H1 (cell line): ENCODE measurements at regions not wholly inside any gene's neighbourhood (a gene's known extent, or its start where the extent isn't known, plus 50 kb on each side); places are given as distances from the start of the nearest gene placed in this dataset.

Source experiments
- CTCF ChIA-PET: fragments of 300-600 bp; sonication (Branson Sonifier 250); formaldehyde crosslinking; loops from one replicate; lab custom pipeline; 2021; ENCODE audit not compliant: partially characterized antibody; lab: Charles Lee
- POLR2A ChIA-PET: fragments of 300-600 bp; sonication (Branson Sonifier 250); formaldehyde crosslinking; loops from one replicate; lab custom pipeline; 2021; ENCODE audit warnings: inconsistent platforms; ENCODE audit not compliant: partially characterized antibody; lab: Charles Lee
- DNase-seq, 2 experiments: peaks; one replicate each; pipeline versions ENCODE4 v3.0.0 to v3.0.0-alpha.2; 2010 to 2022; ENCODE audit warnings: low spot score in 2 of 2, low read depth in 1 of 2, mixed read lengths in 1 of 2
- FAIRE-seq: peaks from 2 replicates; lab custom pipeline; 2011; peaks lifted over from hg19 to GRCh38; lab: Jason Lieb, UNC
- H2AFZ ChIP-seq: 2 replicates; pipeline ENCODE4 v1.8.1; 2012; ENCODE audit warnings: low read length, inconsistent platforms
- H2AK5ac ChIP-seq: 2 replicates; pipeline ENCODE4 v1.6.1; 2013; ENCODE audit warnings: low read depth, low read length
- H2BK120ac ChIP-seq: replicated peaks from 2 replicates; pipeline ENCODE3; 2013; ENCODE audit warnings: low read depth, low read length, inconsistent platforms
- H2BK12ac ChIP-seq: 2 replicates; pipeline ENCODE4 v1.6.1; 2013; ENCODE audit warnings: low read depth, low read length
- H2BK15ac ChIP-seq: 2 replicates; pipeline ENCODE4 v1.6.1; 2013; ENCODE audit warnings: low read length
- H2BK20ac ChIP-seq: 2 replicates; pipeline ENCODE4 v1.6.1; 2013; ENCODE audit warnings: low read length
- H2BK5ac ChIP-seq: 2 replicates; pipeline ENCODE4 v1.6.1; 2013; ENCODE audit warnings: low read depth, low read length
- H3K14ac ChIP-seq: 2 replicates; pipeline ENCODE4 v1.6.1; 2013; ENCODE audit warnings: inconsistent platforms; ENCODE audit not compliant: insufficient read length
- H3K18ac ChIP-seq: 2 replicates; pipeline ENCODE4 v1.6.1; 2013; ENCODE audit warnings: low read length; ENCODE audit errors: extremely low read depth
- H3K23ac ChIP-seq: 2 replicates; pipeline ENCODE4 v1.6.1; 2013; ENCODE audit warnings: inconsistent platforms; ENCODE audit not compliant: insufficient read length
- H3K23me2 ChIP-seq: 2 replicates; pipeline ENCODE4 v1.6.1; 2013; ENCODE audit warnings: low read depth, low read length
- H3K27ac ChIP-seq: 2 replicates; pipeline ENCODE4 v1.6.1; 2011; ENCODE audit warnings: low read depth, low read length, inconsistent platforms
- H3K27me3 ChIP-seq, 4 experiments: replicated peaks in 1 of 4; 1 replicate in 1 of 4; 2 replicates in 3 of 4; pipeline versions ENCODE4 v1.6.1 to v1.8.1; 2011 to 2013; ENCODE audit warnings: low read length in 3 of 4, mild to moderate bottlenecking in 3 of 4, inconsistent platforms in 2 of 4, mixed read lengths in 2 of 4, moderate library complexity in 1 of 4; ENCODE audit not compliant: control insufficient read depth in 3 of 4, insufficient read depth in 3 of 4; ENCODE audit errors: extremely low read depth in 1 of 4
- H3K36me3 ChIP-seq, 4 experiments: 2 replicates each; pipeline versions ENCODE4 v1.6.1 to v1.8.1; 2011 to 2013; ENCODE audit warnings: mild to moderate bottlenecking in 4 of 4, low read length in 3 of 4, moderate library complexity in 2 of 4, control low read depth in 1 of 4, inconsistent platforms in 1 of 4; ENCODE audit not compliant: insufficient read depth in 4 of 4, control insufficient read depth in 2 of 4
- H3K4ac ChIP-seq: replicated peaks from 2 replicates; pipeline ENCODE3; 2013; ENCODE audit warnings: low read length, low read depth, mixed read lengths, inconsistent platforms; ENCODE audit not compliant: insufficient read length
- H3K4me1 ChIP-seq, 4 experiments: replicated peaks in 1 of 4; 1 replicate in 1 of 4; 2 replicates in 3 of 4; pipeline versions ENCODE4 v1.6.1 to v1.8.1; 2011 to 2013; ENCODE audit warnings: low read length in 3 of 4, inconsistent platforms in 2 of 4, mixed read lengths in 1 of 4; ENCODE audit not compliant: insufficient read depth in 4 of 4, control insufficient read depth in 3 of 4
- H3K4me2 ChIP-seq, 2 experiments: 2 replicates each; pipeline versions ENCODE4 v1.6.1 to v1.8.1; 2011 to 2013; ENCODE audit warnings: low read depth in 2 of 2, low read length in 2 of 2, control low read depth in 1 of 2, inconsistent platforms in 1 of 2, mild to moderate bottlenecking in 1 of 2; ENCODE audit not compliant: insufficient read depth in 1 of 2
- H3K4me3 ChIP-seq, 4 experiments: fragments of 200-600, 300-600 bp in 1 of 4; sonication (generic), shearing (Covaris generic), sonication (Bioruptor Twin) in 1 of 4; 2 replicates each; pipeline versions ENCODE4 v1.5.1 to v1.8.1; 2011 to 2016; ENCODE audit warnings: low read length in 4 of 4, low read depth in 3 of 4, control low read depth in 2 of 4, inconsistent platforms in 2 of 4, mild to moderate bottlenecking in 2 of 4, mixed read lengths in 1 of 4, moderate library complexity in 1 of 4; ENCODE audit not compliant: insufficient read depth in 2 of 4; ENCODE audit errors: extremely low read depth in 1 of 4
- H3K56ac ChIP-seq: replicated peaks from 2 replicates; pipeline ENCODE3; 2013; ENCODE audit warnings: low read depth, mild to moderate bottlenecking, mixed read lengths, low read length, inconsistent platforms; ENCODE audit not compliant: insufficient read length
- H3K79me1 ChIP-seq: 2 replicates; pipeline ENCODE4 v1.6.1; 2013; ENCODE audit warnings: low read depth, low read length, control low read depth
- H3K79me2 ChIP-seq, 2 experiments: 2 replicates each; pipeline versions ENCODE4 v1.6.1 to v1.8.1; 2012 to 2013; ENCODE audit warnings: low read length in 2 of 2, mild to moderate bottlenecking in 2 of 2, inconsistent platforms in 1 of 2; ENCODE audit not compliant: insufficient read depth in 2 of 2, control insufficient read depth in 1 of 2
- H3K9ac ChIP-seq, 4 experiments: replicated peaks in 1 of 4; 1 replicate in 1 of 4; 2 replicates in 3 of 4; pipeline versions ENCODE4 v1.6.1 to v1.8.1; 2011 to 2013; ENCODE audit warnings: low read depth in 3 of 4, low read length in 3 of 4, control low read depth in 2 of 4, mild to moderate bottlenecking in 2 of 4, moderate library complexity in 2 of 4, inconsistent platforms in 1 of 4; ENCODE audit errors: extremely low read depth in 1 of 4
- H3K9me3 ChIP-seq, 2 experiments: 2 replicates each; pipeline versions ENCODE4 v1.6.1 to v1.8.1; 2012 to 2013; ENCODE audit warnings: mild to moderate bottlenecking in 2 of 2, moderate library complexity in 2 of 2, control low read depth in 1 of 2, inconsistent platforms in 1 of 2, low read depth in 1 of 2, low read length in 1 of 2, mixed read lengths in 1 of 2; ENCODE audit not compliant: insufficient read depth in 2 of 2
- H4K20me1 ChIP-seq, 2 experiments: replicated peaks in 1 of 2; 2 replicates each; pipeline versions ENCODE3 to v1.8.1; 2011 to 2013; ENCODE audit warnings: inconsistent platforms in 2 of 2, low read length in 2 of 2, mild to moderate bottlenecking in 1 of 2; ENCODE audit not compliant: insufficient read depth in 2 of 2, control insufficient read depth in 1 of 2
- H4K5ac ChIP-seq: 2 replicates; pipeline ENCODE4 v1.6.1; 2013; ENCODE audit warnings: low read length, low read depth, mixed read lengths, inconsistent platforms; ENCODE audit not compliant: insufficient read length
- H4K8ac ChIP-seq: 2 replicates; pipeline ENCODE4 v1.8.0; 2013; ENCODE audit warnings: mild to moderate bottlenecking, moderate library complexity, low read length, inconsistent platforms; ENCODE audit not compliant: insufficient read depth; ENCODE audit errors: extremely low read depth
- H4K91ac ChIP-seq: replicated peaks from 2 replicates; pipeline ENCODE3; 2013; ENCODE audit warnings: low read length, mixed read lengths, inconsistent platforms; ENCODE audit not compliant: insufficient read length
- ASH2L ChIP-seq: fragments of 200-600, 300-600 bp; sonication (generic); IDR thresholded peaks from one replicate; pipeline ENCODE4 v1.7.1; 2017; ENCODE audit warnings: low read length
- BCL11A ChIP-seq, 2 experiments: IDR thresholded peaks; one replicate each; pipeline ENCODE4 v1.6.1; 2011; ENCODE audit warnings: low read depth in 2 of 2, low read length in 2 of 2, mild to moderate bottlenecking in 2 of 2
- JUN ChIP-seq: IDR thresholded peaks from 2 replicates; pipeline ENCODE4 v1.6.1; 2011; ENCODE audit warnings: low read depth, mild to moderate bottlenecking, improper control_type of control experiment, low read length
- NRF1 ChIP-seq: IDR thresholded peaks from 2 replicates; pipeline ENCODE4 v1.6.1; 2011; ENCODE audit warnings: mild to moderate bottlenecking, low read depth, low read length, improper control_type of control experiment
- POU5F1 ChIP-seq: IDR thresholded peaks from 2 replicates; pipeline ENCODE4 v1.6.1; 2011; ENCODE audit warnings: low read depth, mild to moderate bottlenecking, low read length, moderate library complexity
- SP1 ChIP-seq: IDR thresholded peaks from 2 replicates; pipeline ENCODE4 v1.6.1; 2011; ENCODE audit warnings: low read depth, low read length
- SP2 ChIP-seq: IDR thresholded peaks from 2 replicates; pipeline ENCODE4 v1.6.1; 2012; ENCODE audit warnings: mild to moderate bottlenecking, low read length, inconsistent platforms
- SUZ12 ChIP-seq: fragments of 200-600 bp; sonication (generic); IDR thresholded peaks from 2 replicates; pipeline ENCODE4 v1.6.1; 2012; ENCODE audit warnings: mild to moderate bottlenecking, inconsistent platforms, low read length, moderate library complexity, mixed read lengths
- TBP ChIP-seq: IDR thresholded peaks from 2 replicates; pipeline ENCODE4 v1.6.1; 2011; ENCODE audit warnings: low read depth, low read length, improper control_type of control experiment
- WGBS, 2 experiments: shearing (Covaris generic) in 1 of 2; methylation state at CpG; one replicate each; pipeline versions ENCODE4 v1.1.6 to v1.1.7; 2013 to 2015; ENCODE audit warnings: low lambda C conversion rate in 2 of 2, mixed read lengths in 2 of 2, inconsistent platforms in 1 of 2, low coverage in 1 of 2, missing lambda C conversion rate in 1 of 2; ENCODE audit not compliant: insufficient replicate concordance in 2 of 2, insufficient coverage in 1 of 2, insufficient read length in 1 of 2; ENCODE audit errors: extremely low coverage in 1 of 2, missing lambda C conversion rate in 1 of 2; 5-methylcytosine and 5-hydroxymethylcytosine counted together

DNA sequence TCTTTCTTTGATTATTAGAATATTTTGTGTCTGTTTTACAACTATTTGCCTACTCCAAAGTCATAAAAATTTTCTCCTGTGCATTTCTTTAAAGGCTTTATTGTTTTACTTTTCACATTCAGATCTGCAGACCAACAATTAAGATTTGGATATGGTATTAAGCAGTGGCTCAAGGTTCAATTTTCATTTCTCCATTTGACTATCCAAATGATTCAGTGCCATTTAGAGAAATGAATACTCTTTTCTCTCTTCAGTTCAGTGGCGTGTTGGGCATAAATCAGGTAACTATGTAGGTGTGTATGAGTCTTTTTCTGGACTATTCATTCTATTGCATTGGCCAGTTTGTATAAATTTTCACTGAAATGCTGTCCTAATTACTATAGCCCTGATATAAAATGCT is 57.3 kb upstream of the IL1R1 start:
- H3K4me2 ChIP-seq = no peak overlapping the region
- no peak overlapping the region for H3K27ac ChIP-seq
- H3K4me3 ChIP-seq = no peak overlapping the region
- H4K5ac ChIP-seq = no peak overlapping the region
- DNase-seq (no peak), FAIRE-seq (no peak)
- H3K14ac ChIP-seq = no peak overlapping the region
- no peak overlapping the region for H2BK15ac ChIP-seq
- H4K20me1 ChIP-seq = no peaks in the 10 kb centered on the region
- H3K4me1 ChIP-seq = no peaks in the 10 kb centered on the region
- H2AFZ ChIP-seq = no peak overlapping the region
- H3K18ac ChIP-seq = no peak overlapping the region
- H2BK120ac ChIP-seq = no peak overlapping the region
- no peaks in the 10 kb centered on the region for H3K36me3 ChIP-seq
- no peak overlapping the region for H3K9ac ChIP-seq
- H2BK5ac ChIP-seq = no peak overlapping the region
- ChIA-PET POLR2A (no interaction called here), CTCF (interaction anchor here (1.4 kb wide), 1 partner anchor 65 kb away, joined by 3 read pairs; no protein-coding TSS in a partner anchor)
- no peak overlapping the region for H2AK5ac ChIP-seq
- H3K27me3 ChIP-seq = no peaks in the 10 kb centered on the region
- 88% methylated on average over 1 of the region's 1 CpG; no CpG with 5 or more reads in 1 of the 2 experiments for WGBS, 2 experiments
- H4K91ac ChIP-seq = no peak overlapping the region
- H3K4ac ChIP-seq = no peak overlapping the region
- H3K56ac ChIP-seq = no peak overlapping the region
- no peak overlapping the region for H2BK12ac ChIP-seq
- H3K79me1 ChIP-seq = no peaks in the 10 kb centered on the region
- H2BK20ac ChIP-seq = no peak overlapping the region
- H3K23ac ChIP-seq = no peak overlapping the region
- no peaks in the 10 kb centered on the region for H3K79me2 ChIP-seq
- H4K8ac ChIP-seq = no peak overlapping the region
- no peaks in the 10 kb centered on the region for H3K9me3 ChIP-seq
- no peaks in the 10 kb centered on the region for H3K23me2 ChIP-seq
- no peak for TF ChIP-seq ASH2L
- no peak for TF ChIP-seq BCL11A (IDR thresholded peaks at IDR 0.05; ENCODE audit: low read depth in 2 of 2, low read length in 2 of 2)
- TF ChIP-seq POU5F1 = no peak
- no peak for TF ChIP-seq JUN
- TF ChIP-seq TBP = no peak
- TF ChIP-seq SP1 = no peak
- no peak for TF ChIP-seq SUZ12
- no peak for TF ChIP-seq NRF1
- no peak for TF ChIP-seq SP2
